Karpas-422 (cell line): ENCODE measurements at regions not wholly inside any gene's neighbourhood (a gene's known extent, or its start where the extent isn't known, plus 50 kb on each side); places are given as distances from the start of the nearest gene placed in this dataset.

Experiments
- DNase-seq: peaks from one replicate; pipeline ENCODE4 v3.0.0-alpha.2; 2015
- H2AFZ ChIP-seq: fragments of 200-600 bp; sonication (generic); 2 replicates; pipeline ENCODE4 v1.6.1; 2014; ENCODE audit warnings: antibody characterized with exemption, low read length, mixed read lengths
- H3K27ac ChIP-seq: fragments of 200-600 bp; sonication (generic); 2 replicates; pipeline ENCODE4 v1.5.1; 2014; ENCODE audit warnings: mild to moderate bottlenecking, low read length, moderate library complexity
- H3K27me3 ChIP-seq: fragments of 200-600 bp; sonication (generic); 2 replicates; pipeline ENCODE4 v1.6.1; 2014; ENCODE audit warnings: low read length, mixed read lengths
- H3K36me3 ChIP-seq: fragments of 200-600 bp; sonication (generic); 2 replicates; pipeline ENCODE4 v1.6.1; 2014; ENCODE audit warnings: low read length, mixed read lengths; ENCODE audit not compliant: insufficient read depth
- H3K4me1 ChIP-seq: fragments of 200-600 bp; sonication (generic); 2 replicates; pipeline ENCODE4 v1.6.1; 2014; ENCODE audit warnings: mild to moderate bottlenecking, low read length, mixed read lengths
- H3K4me2 ChIP-seq: fragments of 200-600 bp; sonication (generic); 2 replicates; pipeline ENCODE4 v1.6.1; 2014; ENCODE audit warnings: low read length, low read depth, mild to moderate bottlenecking; ENCODE audit not compliant: poor library complexity, severe bottlenecking
- H3K4me3 ChIP-seq: fragments of 200-600 bp; sonication (generic); 2 replicates; pipeline ENCODE4 v1.5.1; 2014; ENCODE audit warnings: mild to moderate bottlenecking, antibody characterized with exemption, low read length, mixed read lengths
- H3K79me2 ChIP-seq: fragments of 200-600 bp; sonication (generic); 2 replicates; pipeline ENCODE4 v1.6.1; 2014; ENCODE audit warnings: mild to moderate bottlenecking, low read length, mixed read lengths
- H3K9ac ChIP-seq: fragments of 200-600 bp; sonication (generic); 2 replicates; pipeline ENCODE4 v1.6.0; 2014; ENCODE audit warnings: low read length
- H3K9me2 ChIP-seq: fragments of 200-600 bp; sonication (generic), shearing (Covaris generic); replicated peaks from 2 replicates; pipeline ENCODE4 v1.6.0; 2014; ENCODE audit warnings: mild to moderate bottlenecking, low read length, moderate library complexity; ENCODE audit not compliant: insufficient read depth
- H3K9me3 ChIP-seq: fragments of 300-700, 200-600 bp; sonication (generic); 2 replicates; pipeline ENCODE4 v1.6.1; 2014; ENCODE audit warnings: low read length, mixed read lengths
- H4K20me1 ChIP-seq: fragments of 200-600 bp; sonication (generic); 2 replicates; pipeline ENCODE4 v1.6.1; 2014; ENCODE audit warnings: mild to moderate bottlenecking, antibody characterized with exemption, low read length, low read depth; ENCODE audit not compliant: insufficient read depth

GRCh38 chr5:74118071-74118470 is 492.1 kb downstream of the ARHGEF28 start:
- H3K27me3 ChIP-seq: no peaks in the 10 kb centered on the region
- no peak overlapping the region for H3K4me3 ChIP-seq
- H3K9me2 ChIP-seq: no peaks in the 10 kb centered on the region
- no peaks in the 10 kb centered on the region for H3K36me3 ChIP-seq
- H2AFZ ChIP-seq: no peak overlapping the region
- no peaks in the 10 kb centered on the region for H3K79me2 ChIP-seq
- DNase-seq: no peak
- no peak overlapping the region for H3K4me2 ChIP-seq
- no peaks in the 10 kb centered on the region for H3K9me3 ChIP-seq
- H3K9ac ChIP-seq: no peak overlapping the region
- no peaks in the 10 kb centered on the region for H4K20me1 ChIP-seq
- no peak overlapping the region for H3K27ac ChIP-seq
- H3K4me1 ChIP-seq: no peaks in the 10 kb centered on the region

GRCh38 chr5:74116984-74117383 is 491.0 kb downstream of the ARHGEF28 start:
- Histone ChIP-seq H3K9ac (no peak overlapping the region), H3K36me3 (no peaks in the 10 kb centered on the region), H3K4me2 (no peak overlapping the region), H4K20me1 (no peaks in the 10 kb centered on the region), H3K27me3 (no peaks in the 10 kb centered on the region), H3K9me2 (no peaks in the 10 kb centered on the region), H3K4me3 (no peak overlapping the region), H3K9me3 (no peaks in the 10 kb centered on the region), H2AFZ (no peak overlapping the region), H3K4me1 (no peaks in the 10 kb centered on the region), H3K27ac (no peak overlapping the region), H3K79me2 (no peaks in the 10 kb centered on the region)
- no peak for DNase-seq

- no peak for DNase-seq
- no peak overlapping the region for H3K27ac ChIP-seq
- H4K20me1 ChIP-seq: no peaks in the 10 kb centered on the region
- no peaks in the 10 kb centered on the region for H3K36me3 ChIP-seq
- H3K27me3 ChIP-seq: no peaks in the 10 kb centered on the region
- H3K9ac ChIP-seq: no peak overlapping the region
- no peaks in the 10 kb centered on the region for H3K79me2 ChIP-seq
- no peaks in the 10 kb centered on the region for H3K9me2 ChIP-seq
- no peak overlapping the region for H3K4me2 ChIP-seq
- H3K9me3 ChIP-seq: no peaks in the 10 kb centered on the region
- no peak overlapping the region for H2AFZ ChIP-seq
- H3K4me1 ChIP-seq: no peaks in the 10 kb centered on the region
- no peak overlapping the region for H3K4me3 ChIP-seq
These were observed 490.3 kb downstream of the ARHGEF28 start for GRCh38 chr5:74116266-74116665.

- Histone ChIP-seq H3K27ac (no peak overlapping the region), H3K4me1 (no peaks in the 10 kb centered on the region), H2AFZ (no peak overlapping the region), H3K79me2 (no peaks in the 10 kb centered on the region), H3K9me3 (no peaks in the 10 kb centered on the region), H4K20me1 (no peaks in the 10 kb centered on the region), H3K4me2 (no peak overlapping the region), H3K9me2 (no peaks in the 10 kb centered on the region), H3K9ac (no peak overlapping the region), H3K36me3 (no peaks in the 10 kb centered on the region), H3K27me3 (no peaks in the 10 kb centered on the region), H3K4me3 (no peak overlapping the region)
- DNase-seq: no peak
These were observed 487.9 kb downstream of the ARHGEF28 start for GRCh38 chr5:74113927-74114326.

GRCh38 chr5:74113196-74113540 is 487.2 kb downstream of the ARHGEF28 start:
- H3K27me3 ChIP-seq: no peaks in the 10 kb centered on the region
- H3K9me3 ChIP-seq: no peaks in the 10 kb centered on the region
- H3K4me1 ChIP-seq: no peaks in the 10 kb centered on the region
- H3K9ac ChIP-seq: no peak overlapping the region
- no peak overlapping the region for H3K27ac ChIP-seq
- no peaks in the 10 kb centered on the region for H3K9me2 ChIP-seq
- H3K4me3 ChIP-seq: no peak overlapping the region
- no peaks in the 10 kb centered on the region for H4K20me1 ChIP-seq
- H3K4me2 ChIP-seq: no peak overlapping the region
- H2AFZ ChIP-seq: no peak overlapping the region
- DNase-seq: no peak
- H3K79me2 ChIP-seq: no peaks in the 10 kb centered on the region
- H3K36me3 ChIP-seq: no peaks in the 10 kb centered on the region

DNA sequence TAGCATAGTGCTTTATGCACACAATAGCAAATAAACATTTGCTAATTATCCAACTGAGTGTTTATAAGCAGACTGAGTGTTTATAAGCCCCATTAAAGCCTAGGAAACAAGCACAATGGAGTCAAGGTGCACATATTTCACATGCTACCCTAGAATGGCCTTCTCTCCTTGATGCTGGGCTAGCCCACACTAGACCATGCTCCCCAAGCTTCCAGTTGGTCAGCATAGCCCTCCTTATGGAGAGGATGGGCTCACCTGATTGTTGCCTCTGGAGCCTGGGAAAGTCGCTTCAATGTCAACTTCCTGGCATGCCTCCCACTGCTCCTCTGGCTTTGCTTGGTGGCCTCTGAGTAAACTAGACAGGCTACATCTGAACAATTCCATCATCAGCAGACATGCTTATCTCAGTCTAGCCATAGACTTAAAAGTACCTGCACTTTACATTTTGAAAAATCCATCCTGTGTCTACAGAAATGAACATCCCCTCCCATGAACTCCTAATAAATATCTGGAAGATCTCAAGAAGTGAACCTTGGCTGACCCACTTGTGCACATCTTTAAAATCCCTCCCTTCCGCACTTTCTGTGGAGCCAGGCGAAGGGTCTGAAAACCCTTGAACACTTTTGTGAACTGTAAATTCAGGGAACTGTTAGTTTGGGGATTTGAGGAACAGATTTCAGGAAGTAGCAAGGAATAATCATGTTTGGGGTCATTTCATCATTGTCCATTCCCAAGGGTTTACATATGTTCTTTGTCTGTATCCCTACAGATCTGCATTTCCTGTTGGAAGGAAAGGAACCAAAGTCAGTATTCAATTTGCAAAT is 486.6 kb downstream of the ARHGEF28 start:
- Histone ChIP-seq H3K4me1 (no peaks in the 10 kb centered on the region), H3K9me3 (no peaks in the 10 kb centered on the region), H3K9me2 (no peaks in the 10 kb centered on the region), H3K36me3 (no peaks in the 10 kb centered on the region), H3K27ac (no peak overlapping the region), H4K20me1 (no peaks in the 10 kb centered on the region), H3K9ac (no peak overlapping the region), H3K4me3 (no peak overlapping the region), H3K79me2 (no peaks in the 10 kb centered on the region), H3K27me3 (no peaks in the 10 kb centered on the region), H2AFZ (no peak overlapping the region), H3K4me2 (no peak overlapping the region)
- DNase-seq: no peak

DNA sequence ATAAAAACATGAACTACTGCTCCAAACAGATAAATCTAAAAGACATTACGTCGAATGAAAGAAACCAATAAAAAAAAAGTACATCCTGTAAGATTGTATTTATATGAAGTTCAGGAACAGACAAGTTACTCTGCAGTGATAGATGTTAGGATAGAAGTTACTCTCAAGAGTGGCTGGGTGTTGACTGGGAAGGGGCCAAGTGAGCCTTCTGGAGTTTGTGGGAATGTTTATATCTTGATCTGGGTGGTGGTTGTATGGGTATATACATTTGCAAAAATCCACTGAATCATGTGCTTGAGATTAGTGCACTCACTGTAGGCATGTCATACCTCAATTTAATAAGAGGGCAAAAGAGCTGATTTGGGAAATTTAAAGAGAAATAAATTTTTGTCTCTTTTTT is 485.8 kb downstream of the ARHGEF28 start:
- no peak for DNase-seq
- Histone ChIP-seq H3K36me3 (no peaks in the 10 kb centered on the region), H3K9ac (no peak overlapping the region), H3K4me3 (no peak overlapping the region), H3K27ac (no peak overlapping the region), H3K27me3 (no peaks in the 10 kb centered on the region), H3K4me1 (no peaks in the 10 kb centered on the region), H4K20me1 (no peaks in the 10 kb centered on the region), H3K9me3 (no peaks in the 10 kb centered on the region), H3K9me2 (no peaks in the 10 kb centered on the region), H3K4me2 (no peak overlapping the region), H3K79me2 (no peaks in the 10 kb centered on the region), H2AFZ (no peak overlapping the region)

DNA sequence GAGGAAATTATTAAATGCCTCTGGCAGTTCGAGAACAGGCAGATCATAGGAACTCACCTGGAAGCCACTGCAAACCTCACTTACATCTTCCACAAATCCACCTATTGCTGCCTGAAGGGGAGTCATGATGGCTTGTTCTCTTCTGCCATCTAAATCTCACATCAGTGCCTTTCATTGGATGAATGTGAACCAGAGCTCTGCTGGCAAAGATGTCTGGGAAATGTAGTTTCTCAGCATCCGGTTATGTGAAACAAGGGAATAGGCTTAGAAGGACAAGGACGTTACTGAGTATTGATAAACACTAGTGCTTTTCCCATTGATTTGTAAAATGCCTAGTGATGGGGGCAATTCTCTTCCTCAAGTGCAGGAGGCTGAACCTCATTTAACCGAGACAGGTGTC is 483.3 kb downstream of the ARHGEF28 start:
- H3K9me2 ChIP-seq: no peaks in the 10 kb centered on the region
- H2AFZ ChIP-seq: no peak overlapping the region
- DNase-seq: peak; percentile 43

More for the DNA sequence above, 483.3 kb downstream of the ARHGEF28 start:
- H3K27ac ChIP-seq: no peak overlapping the region
- no peaks in the 10 kb centered on the region for H3K4me1 ChIP-seq
- H4K20me1 ChIP-seq: no peaks in the 10 kb centered on the region
- H3K4me3 ChIP-seq: no peak overlapping the region
- no peak overlapping the region for H3K9ac ChIP-seq
- H3K9me3 ChIP-seq: no peaks in the 10 kb centered on the region
- H3K4me2 ChIP-seq: no peak overlapping the region
- H3K79me2 ChIP-seq: no peaks in the 10 kb centered on the region
- no peaks in the 10 kb centered on the region for H3K36me3 ChIP-seq
- no peaks in the 10 kb centered on the region for H3K27me3 ChIP-seq
